H9 (cell line): ENCODE measurements at regions not wholly inside any gene's neighbourhood (a gene's known extent, or its start where the extent isn't known, plus 50 kb on each side); places are given as distances from the start of the nearest gene placed in this dataset.

Experiments
- DNase-seq: peaks from one replicate; pipeline ENCODE4 v3.0.0-alpha.2; 2017
- H2AFZ ChIP-seq: one replicate; pipeline ENCODE4 v1.6.1; 2013; ENCODE audit warnings: mild to moderate bottlenecking, low read length, control low read depth, moderate library complexity
- H2AK5ac ChIP-seq: 2 replicates; pipeline ENCODE4 v1.6.1; 2013; ENCODE audit warnings: low read length, control low read depth, mixed read lengths; ENCODE audit not compliant: insufficient read length
- H2BK120ac ChIP-seq: one replicate; pipeline ENCODE4 v1.6.1; 2013; ENCODE audit warnings: low read depth, mild to moderate bottlenecking, low read length, control low read depth, inconsistent platforms; ENCODE audit not compliant: poor library complexity, severe bottlenecking
- H2BK12ac ChIP-seq: 2 replicates; pipeline ENCODE4 v1.6.1; 2013; ENCODE audit warnings: low read length, control low read depth, mixed read lengths, low read depth; ENCODE audit not compliant: insufficient read length
- H2BK15ac ChIP-seq: 2 replicates; pipeline ENCODE4 v1.6.1; 2013; ENCODE audit warnings: low read depth, low read length, control low read depth
- H2BK20ac ChIP-seq: one replicate; pipeline ENCODE4 v1.6.1; 2013; ENCODE audit warnings: low read depth, mild to moderate bottlenecking, low read length, control low read depth, inconsistent platforms; ENCODE audit not compliant: poor library complexity, severe bottlenecking
- H2BK5ac ChIP-seq: 2 replicates; pipeline ENCODE4 v1.6.1; 2013; ENCODE audit warnings: low read length, control low read depth, mixed read lengths; ENCODE audit not compliant: insufficient read length
- H3K14ac ChIP-seq: 2 replicates; pipeline ENCODE4 v1.6.1; 2013; ENCODE audit warnings: low read length, control low read depth; ENCODE audit not compliant: insufficient read depth
- H3K18ac ChIP-seq: 2 replicates; pipeline ENCODE4 v1.6.1; 2013; ENCODE audit warnings: low read depth, mild to moderate bottlenecking, mixed read lengths, low read length, control low read depth; ENCODE audit not compliant: insufficient read length
- H3K23ac ChIP-seq: 2 replicates; pipeline ENCODE4 v1.6.1; 2013; ENCODE audit warnings: low read length, control low read depth, mixed read lengths, low read depth; ENCODE audit not compliant: insufficient read length
- H3K23me2 ChIP-seq: 2 replicates; pipeline ENCODE4 v1.6.1; 2013; ENCODE audit warnings: low read depth, mild to moderate bottlenecking, mixed read lengths, low read length, control low read depth; ENCODE audit not compliant: insufficient read length, poor library complexity, severe bottlenecking
- H3K27ac ChIP-seq: 2 replicates; pipeline ENCODE4 v1.5.1; 2013; ENCODE audit warnings: low read length, control low read depth, mixed read lengths, low read depth; ENCODE audit not compliant: insufficient read length
- H3K27me3 ChIP-seq: 2 replicates; pipeline ENCODE4 v1.6.1; 2013; ENCODE audit warnings: low read length, control low read depth, inconsistent platforms; ENCODE audit not compliant: insufficient read depth
- H3K4ac ChIP-seq: 2 replicates; pipeline ENCODE4 v1.6.1; 2013; ENCODE audit warnings: low read depth, mild to moderate bottlenecking, control low read depth, inconsistent platforms, low read length, moderate library complexity
- H3K4me1 ChIP-seq: 2 replicates; pipeline ENCODE4 v1.6.1; 2013; ENCODE audit warnings: low read length, control low read depth, inconsistent platforms; ENCODE audit not compliant: insufficient read depth
- H3K4me2 ChIP-seq: 2 replicates; pipeline ENCODE4 v1.6.1; 2013; ENCODE audit warnings: low read length, control low read depth, mixed read lengths; ENCODE audit not compliant: insufficient read length, insufficient read depth
- H3K56ac ChIP-seq: 2 replicates; pipeline ENCODE4 v1.6.1; 2013; ENCODE audit warnings: low read depth, mild to moderate bottlenecking, mixed read lengths, low read length, control low read depth; ENCODE audit not compliant: insufficient read length
- H3K79me1 ChIP-seq: 2 replicates; pipeline ENCODE4 v1.6.1; 2013; ENCODE audit warnings: low read depth, mild to moderate bottlenecking, moderate library complexity, low read length, control low read depth, inconsistent platforms; ENCODE audit not compliant: insufficient read depth, poor library complexity, severe bottlenecking
- H3K79me2 ChIP-seq: 2 replicates; pipeline ENCODE4 v1.6.1; 2013; ENCODE audit warnings: low read length, control low read depth, inconsistent platforms; ENCODE audit not compliant: insufficient read depth
- H3K9ac ChIP-seq: 2 replicates; pipeline ENCODE4 v1.6.1; 2013; ENCODE audit warnings: low read length, control low read depth, mixed read lengths; ENCODE audit not compliant: insufficient read length; ENCODE audit errors: extremely low read depth
- H3K9me3 ChIP-seq: one replicate; pipeline ENCODE4 v1.6.1; 2013; ENCODE audit warnings: low read depth, low read length, inconsistent platforms; ENCODE audit not compliant: control insufficient read depth
- H3T11ph ChIP-seq: one replicate; pipeline ENCODE4 v1.6.1; 2013; ENCODE audit warnings: mild to moderate bottlenecking, low read length, control low read depth, inconsistent platforms
- H4K20me1 ChIP-seq: one replicate; pipeline ENCODE4 v1.6.1; 2013; ENCODE audit not compliant: control insufficient read depth, insufficient read length, insufficient read depth
- H4K5ac ChIP-seq: 2 replicates; pipeline ENCODE4 v1.6.1; 2013; ENCODE audit warnings: low read depth, mild to moderate bottlenecking, mixed read lengths, low read length, control low read depth; ENCODE audit not compliant: insufficient read length
- H4K8ac ChIP-seq: replicated peaks from 2 replicates; pipeline ENCODE4 v1.6.1; 2013; ENCODE audit warnings: low read length, control low read depth, mixed read lengths, low read depth; ENCODE audit not compliant: insufficient read length
- H4K91ac ChIP-seq: 2 replicates; pipeline ENCODE4 v1.6.1; 2013; ENCODE audit warnings: low read depth, mild to moderate bottlenecking, moderate library complexity, mixed read lengths, low read length, control low read depth; ENCODE audit not compliant: insufficient read length
- H3K27ac Mint-ChIP-seq, 3 experiments: 2 replicates in 2 of 3; 3 replicates in 1 of 3; pipeline ENCODE4 v1.8.0; 2020 to 2021; ENCODE audit warnings: mixed read lengths in 3 of 3, mild to moderate bottlenecking in 1 of 3, moderate library complexity in 1 of 3
- H3K27me3 Mint-ChIP-seq: 2 replicates; pipeline ENCODE4 v1.8.0; 2021; ENCODE audit warnings: low read depth, mild to moderate bottlenecking, moderate library complexity, mixed read lengths
- H3K36me3 Mint-ChIP-seq, 3 experiments: 2 replicates in 2 of 3; 3 replicates in 1 of 3; pipeline ENCODE4 v1.8.0; 2020 to 2021; ENCODE audit warnings: low read depth in 3 of 3, mixed read lengths in 3 of 3; ENCODE audit not compliant: insufficient read depth in 1 of 3
- H3K4me1 Mint-ChIP-seq, 2 experiments: 2 replicates each; pipeline ENCODE4 v1.8.0; 2020; ENCODE audit warnings: mixed read lengths in 2 of 2
- H3K4me3 Mint-ChIP-seq, 2 experiments: 2 replicates in 1 of 2; 3 replicates in 1 of 2; pipeline ENCODE4 v1.8.0; 2020 to 2021; ENCODE audit warnings: mild to moderate bottlenecking in 2 of 2, mixed read lengths in 2 of 2, moderate library complexity in 1 of 2
- H3K9me3 Mint-ChIP-seq, 2 experiments: 2 replicates in 1 of 2; 3 replicates in 1 of 2; pipeline ENCODE4 v1.8.0; 2020; ENCODE audit warnings: mild to moderate bottlenecking in 2 of 2, mixed read lengths in 2 of 2, moderate library complexity in 1 of 2
- WGBS: extraction: QIAGEN DNeasy Blood & Tissue Kit; methylation state at CpG from one replicate; pipeline ENCODE4 v1.1.7; 2013; ENCODE audit warnings: missing lambda C conversion rate, low lambda C conversion rate, mixed read lengths; ENCODE audit not compliant: insufficient read length; ENCODE audit errors: extremely low coverage; 5-methylcytosine and 5-hydroxymethylcytosine counted together
- TF ChIP-seq, protein P1 (sequence below): fragments of 200-600 bp; sonication (generic); conservative IDR thresholded peaks from 3 replicates; pipeline ENCODE4 v1.8.0; 2021; ENCODE audit warnings: antibody characterized with exemption, mild to moderate bottlenecking

DNA sequence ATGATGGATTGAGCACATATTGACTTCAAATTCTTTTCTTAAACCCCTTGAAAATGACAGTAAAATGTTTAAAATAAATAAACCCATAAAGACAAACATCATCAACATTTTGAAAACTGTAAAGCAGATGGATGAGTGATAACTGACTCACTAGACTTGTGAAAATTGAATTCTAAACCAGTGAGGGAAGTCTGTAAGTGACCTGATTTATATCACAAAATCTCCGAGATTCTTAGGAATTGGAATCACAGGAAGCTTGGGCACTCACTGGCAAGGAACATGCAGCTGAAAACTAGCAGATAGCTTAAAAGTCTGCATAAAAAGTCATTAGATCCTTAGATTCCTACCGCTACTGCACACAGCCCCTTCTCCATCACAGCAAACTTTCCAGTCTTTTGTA, 51.3 kb upstream of the TSC22D1 start:
- no peaks in the 10 kb centered on the region for H3K27me3 ChIP-seq
- no peak overlapping the region for H3K4ac ChIP-seq
- no peaks in the 10 kb centered on the region for H3K4me1 ChIP-seq
- H4K5ac ChIP-seq: no peak overlapping the region
- no peak overlapping the region for H3K27ac ChIP-seq
- H2AK5ac ChIP-seq: no peak overlapping the region
- no peak overlapping the region for H3T11ph ChIP-seq
- DNase-seq: no peak
- H3K27me3 Mint-ChIP-seq: peaks cover 2% of the 10 kb centered on the region; the same call in 1 of the 2 replicates
- no peak overlapping the region for H2BK12ac ChIP-seq
- H2BK5ac ChIP-seq: no peak overlapping the region
- H3K23ac ChIP-seq: no peak overlapping the region
- no peak overlapping the region for H3K56ac ChIP-seq
- H2BK15ac ChIP-seq: no peak overlapping the region
- H4K20me1 ChIP-seq: no peaks in the 10 kb centered on the region
- H3K9me3 ChIP-seq: no peaks in the 10 kb centered on the region
- TF ChIP-seq, protein P1, sequence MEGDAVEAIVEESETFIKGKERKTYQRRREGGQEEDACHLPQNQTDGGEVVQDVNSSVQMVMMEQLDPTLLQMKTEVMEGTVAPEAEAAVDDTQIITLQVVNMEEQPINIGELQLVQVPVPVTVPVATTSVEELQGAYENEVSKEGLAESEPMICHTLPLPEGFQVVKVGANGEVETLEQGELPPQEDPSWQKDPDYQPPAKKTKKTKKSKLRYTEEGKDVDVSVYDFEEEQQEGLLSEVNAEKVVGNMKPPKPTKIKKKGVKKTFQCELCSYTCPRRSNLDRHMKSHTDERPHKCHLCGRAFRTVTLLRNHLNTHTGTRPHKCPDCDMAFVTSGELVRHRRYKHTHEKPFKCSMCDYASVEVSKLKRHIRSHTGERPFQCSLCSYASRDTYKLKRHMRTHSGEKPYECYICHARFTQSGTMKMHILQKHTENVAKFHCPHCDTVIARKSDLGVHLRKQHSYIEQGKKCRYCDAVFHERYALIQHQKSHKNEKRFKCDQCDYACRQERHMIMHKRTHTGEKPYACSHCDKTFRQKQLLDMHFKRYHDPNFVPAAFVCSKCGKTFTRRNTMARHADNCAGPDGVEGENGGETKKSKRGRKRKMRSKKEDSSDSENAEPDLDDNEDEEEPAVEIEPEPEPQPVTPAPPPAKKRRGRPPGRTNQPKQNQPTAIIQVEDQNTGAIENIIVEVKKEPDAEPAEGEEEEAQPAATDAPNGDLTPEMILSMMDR: no peak
- H3K4me3 Mint-ChIP-seq: no peak overlapping the region
- H3K36me3 Mint-ChIP-seq: no peaks in the 10 kb centered on the region
- no peak overlapping the region for H2BK20ac ChIP-seq
- H3K4me2 ChIP-seq: no peak overlapping the region
- no peak overlapping the region for H3K27ac Mint-ChIP-seq
- no peaks in the 10 kb centered on the region for H3K79me2 ChIP-seq
- H2AFZ ChIP-seq: no peak overlapping the region
- no peak overlapping the region for H3K18ac ChIP-seq
- no peak overlapping the region for H4K91ac ChIP-seq
- H3K23me2 ChIP-seq: no peaks in the 10 kb centered on the region
- H4K8ac ChIP-seq: no peak overlapping the region
- H3K79me1 ChIP-seq: no peaks in the 10 kb centered on the region
- no peak overlapping the region for H3K9ac ChIP-seq
- H3K14ac ChIP-seq: no peak overlapping the region
- WGBS: no CpG with 5 or more reads among the region's 2 CpGs
- no peaks in the 10 kb centered on the region; a peak in 2 of 5 replicates for H3K9me3 Mint-ChIP-seq
- H3K4me1 Mint-ChIP-seq: peaks cover 0 to 5% of the 10 kb centered on the region in 2 experiments; a peak in 2 of 4 replicates
- no peak overlapping the region for H2BK120ac ChIP-seq
